22Rv1 (cell line): ENCODE measurements at regions not wholly inside any gene's neighbourhood (a gene's known extent, or its start where the extent isn't known, plus 50 kb on each side); places are given as distances from the start of the nearest gene placed in this dataset.

ENCODE experiments used
- H3K27ac ChIP-seq: fragments of 450-650 bp; 2 replicates; pipeline ENCODE4 v1.5.1; 2017
- CTCF ChIP-seq: fragments of 450-650 bp; IDR thresholded peaks from 2 replicates; pipeline ENCODE4 v1.5.1; 2017; ENCODE audit warnings: mild to moderate bottlenecking
- ZFX ChIP-seq: fragments of 450-650 bp; IDR thresholded peaks from 2 replicates; pipeline ENCODE4 v1.6.1; 2017; ENCODE audit warnings: antibody characterized with exemption, borderline replicate concordance

- H3K27ac ChIP-seq: no peak overlapping the region
- TF ChIP-seq CTCF (no peak), ZFX (no peak)
Observed at GRCh38 chr12:13583630-13584029, 387.1 kb downstream of the EMP1 start.

- no peak for TF ChIP-seq CTCF
- no peak for TF ChIP-seq ZFX
- H3K27ac ChIP-seq: no peak overlapping the region
Observed at GRCh38 chr12:13582421-13582820, 385.9 kb downstream of the EMP1 start.

GRCh38 chr12:13581031-13581430 is 384.5 kb downstream of the EMP1 start:
- no peak for TF ChIP-seq ZFX
- no peak for TF ChIP-seq CTCF
- H3K27ac ChIP-seq: no peak overlapping the region

DNA sequence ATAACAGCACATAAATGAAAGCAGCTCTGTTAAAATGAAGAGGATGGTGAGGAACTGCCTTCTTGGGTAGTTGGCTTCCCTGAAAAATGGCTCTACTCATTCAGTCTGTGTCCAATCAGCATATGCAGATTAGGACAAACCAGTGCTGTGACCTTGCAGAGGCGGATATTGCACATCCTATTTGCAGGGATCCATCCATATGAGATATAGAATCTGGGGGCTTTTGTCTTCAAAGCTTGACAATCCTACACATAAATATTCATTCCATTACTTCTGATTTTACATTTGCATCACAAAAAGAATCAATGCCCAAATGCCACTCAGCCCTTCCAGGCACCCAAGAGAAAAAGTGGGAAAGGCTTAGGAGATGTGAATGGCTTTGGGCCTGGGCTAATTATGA is 383.7 kb downstream of the EMP1 start:
- TF ChIP-seq CTCF: no peak
- no peak for TF ChIP-seq ZFX
- H3K27ac ChIP-seq: no peak overlapping the region

- no peak overlapping the region for H3K27ac ChIP-seq
- TF ChIP-seq ZFX (no peak), CTCF (no peak)
Observed at GRCh38 chr12:13576935-13577500, 380.5 kb downstream of the EMP1 start.

GRCh38 chr12:13573698-13574321 is 377.3 kb downstream of the EMP1 start:
- no peak for TF ChIP-seq CTCF
- no peak for TF ChIP-seq ZFX

DNA sequence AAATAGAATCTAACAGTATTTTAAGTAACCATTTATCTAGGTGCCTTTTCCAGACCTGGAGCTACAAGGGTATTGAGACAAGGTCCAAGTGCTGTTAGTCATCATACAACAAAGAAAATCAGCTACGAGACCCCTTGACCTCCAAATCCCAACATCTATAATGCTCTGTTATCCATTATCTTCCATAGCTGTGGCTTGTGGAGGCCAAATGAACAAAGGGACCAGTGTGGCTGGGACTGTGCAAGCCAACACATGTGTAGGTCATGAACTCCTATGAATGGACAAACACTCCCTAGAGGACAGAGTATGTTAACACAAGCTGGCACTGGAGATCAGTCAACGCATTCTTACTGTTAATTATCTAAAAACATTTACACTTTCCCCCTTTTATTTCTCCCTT is 374.5 kb downstream of the EMP1 start:
- H3K27ac ChIP-seq: no peak overlapping the region
- no peak for TF ChIP-seq ZFX
- TF ChIP-seq CTCF: no peak

More at GRCh38 chr12:13573698-13574321, 377.3 kb downstream of the EMP1 start:
- H3K27ac ChIP-seq: no peak overlapping the region
